HEK293 (cell line): ENCODE measurements at regions not wholly inside any gene's neighbourhood (a gene's known extent, or its start where the extent isn't known, plus 50 kb on each side); places are given as distances from the start of the nearest gene placed in this dataset.

ENCODE experiments used
- CTCF ChIA-PET: fragments of 350-600 bp; formaldehyde crosslinking; extraction: SDS; loops from one replicate; lab custom pipeline; 2021; ENCODE audit warnings: antibody characterized with exemption; lab: Yijun Ruan, JAX
- POLR2A ChIA-PET: fragments of 300-600 bp; formaldehyde crosslinking; extraction: SDS; loops from one replicate; lab custom pipeline; 2020; ENCODE audit warnings: antibody characterized with exemption, inconsistent platforms; lab: Yijun Ruan, JAX
- H3K27ac ChIP-seq: fragments of 200-500 bp; sonication (Bioruptor generic); 2 replicates; pipeline ENCODE4 v1.5.1; 2014; ENCODE audit warnings: low read depth, low read length, control low read depth, inconsistent platforms; ENCODE audit errors: extremely low read depth
- H3K36me3 ChIP-seq, 2 experiments: fragments of 200-500 bp in 1 of 2; sonication (Bioruptor generic) in 1 of 2; 1 replicate in 1 of 2; 2 replicates in 1 of 2; pipeline ENCODE4 v1.5.1; 2014 to 2017; ENCODE audit warnings: inconsistent platforms in 2 of 2, low read length in 2 of 2; ENCODE audit not compliant: control insufficient read depth in 2 of 2, insufficient read depth in 1 of 2
- H3K4me1 ChIP-seq: fragments of 200-500 bp; sonication (Bioruptor generic); 2 replicates; pipeline ENCODE4 v1.5.1; 2014; ENCODE audit warnings: mild to moderate bottlenecking, low read length, inconsistent platforms; ENCODE audit not compliant: control insufficient read depth, insufficient read depth
- H3K4me3 ChIP-seq: 2 replicates; pipeline ENCODE4 v1.5.1; 2011; ENCODE audit warnings: low read depth, mild to moderate bottlenecking, control low read depth, low read length, moderate library complexity
- H3K9me3 ChIP-seq: fragments of 200-500 bp; sonication (Bioruptor generic); 2 replicates; pipeline ENCODE4 v1.5.1; 2014; ENCODE audit warnings: low read depth, low read length, inconsistent platforms; ENCODE audit not compliant: control insufficient read depth, insufficient read depth
- FEZF1 ChIP-seq: fragments of 450-650 bp; formaldehyde crosslinking; IDR thresholded peaks from 2 replicates; pipeline ENCODE4 v1.5.1; 2016; ENCODE audit warnings: missing biosample characterization, missing genetic modification characterization
- KLF9 ChIP-seq: fragments of 450-650 bp; formaldehyde crosslinking; IDR thresholded peaks from 2 replicates; pipeline ENCODE4 v1.5.1; 2016; ENCODE audit warnings: missing biosample characterization, missing genetic modification characterization, low read depth
- ZFP3 ChIP-seq: fragments of 450-650 bp; formaldehyde crosslinking; IDR thresholded peaks from 2 replicates; pipeline ENCODE4 v1.5.1; 2016; ENCODE audit warnings: low read depth, missing biosample characterization, missing genetic modification characterization
- ZNF121 ChIP-seq: fragments of 450-650 bp; formaldehyde crosslinking; IDR thresholded peaks from 2 replicates; pipeline ENCODE4 v1.5.1; 2016; ENCODE audit warnings: missing biosample characterization, missing genetic modification characterization
- ZNF175 ChIP-seq: fragments of 450-650 bp; formaldehyde crosslinking; IDR thresholded peaks from 2 replicates; pipeline ENCODE4 v1.5.1; 2016; ENCODE audit warnings: missing biosample characterization, missing genetic modification characterization
- ZNF184 ChIP-seq: fragments of 450-650 bp; IDR thresholded peaks from 2 replicates; pipeline ENCODE4 v1.5.1; 2018; ENCODE audit warnings: missing biosample characterization, mild to moderate bottlenecking, missing genetic modification characterization
- ZNF202 ChIP-seq: fragments of 450-650 bp; formaldehyde crosslinking; IDR thresholded peaks from 2 replicates; pipeline ENCODE4 v1.5.1; 2016; ENCODE audit warnings: missing biosample characterization, missing genetic modification characterization, borderline replicate concordance
- ZNF211 ChIP-seq: fragments of 450-650 bp; formaldehyde crosslinking; IDR thresholded peaks from 2 replicates; pipeline ENCODE4 v1.5.1; 2016; ENCODE audit warnings: low read depth, missing biosample characterization, missing genetic modification characterization
- ZNF214 ChIP-seq: fragments of 450-650 bp; formaldehyde crosslinking; IDR thresholded peaks from 2 replicates; pipeline ENCODE4 v1.5.1; 2017; ENCODE audit warnings: missing biosample characterization, mild to moderate bottlenecking, missing genetic modification characterization, borderline replicate concordance
- ZNF23 ChIP-seq: fragments of 450-650 bp; formaldehyde crosslinking; IDR thresholded peaks from 2 replicates; pipeline ENCODE4 v1.5.1; 2016; ENCODE audit warnings: missing biosample characterization, missing genetic modification characterization, borderline replicate concordance
- ZNF24 ChIP-seq: fragments of 450-650 bp; formaldehyde crosslinking; IDR thresholded peaks from 2 replicates; pipeline ENCODE4 v1.5.1; 2016; ENCODE audit warnings: missing biosample characterization, missing genetic modification characterization
- ZNF26 ChIP-seq: fragments of 450-650 bp; formaldehyde crosslinking; IDR thresholded peaks from 2 replicates; pipeline ENCODE4 v1.5.1; 2016; ENCODE audit warnings: missing biosample characterization, missing genetic modification characterization
- ZNF280D ChIP-seq: fragments of 450-650 bp; formaldehyde crosslinking; IDR thresholded peaks from 2 replicates; pipeline ENCODE4 v1.5.1; 2016; ENCODE audit warnings: missing biosample characterization, missing genetic modification characterization
- ZNF391 ChIP-seq: fragments of 450-650 bp; formaldehyde crosslinking; IDR thresholded peaks from 2 replicates; pipeline ENCODE4 v1.5.1; 2016; ENCODE audit warnings: low read depth, missing biosample characterization, missing genetic modification characterization, borderline replicate concordance
- ZNF48 ChIP-seq: fragments of 450-650 bp; formaldehyde crosslinking; IDR thresholded peaks from 2 replicates; pipeline ENCODE4 v1.5.1; 2016; ENCODE audit warnings: missing biosample characterization, missing genetic modification characterization
- ZNF571 ChIP-seq: fragments of 450-650 bp; formaldehyde crosslinking; IDR thresholded peaks from 2 replicates; pipeline ENCODE4 v1.5.0; 2017; ENCODE audit warnings: missing biosample characterization, missing genetic modification characterization
- ZNF76 ChIP-seq: fragments of 450-650 bp; formaldehyde crosslinking; IDR thresholded peaks from 2 replicates; pipeline ENCODE4; 2016; ENCODE audit warnings: low read depth, missing biosample characterization, missing genetic modification characterization, borderline replicate concordance
- ZNF843 ChIP-seq: fragments of 450-650 bp; formaldehyde crosslinking; IDR thresholded peaks from 2 replicates; pipeline ENCODE4 v1.5.1; 2016; ENCODE audit warnings: missing biosample characterization, missing genetic modification characterization
- ZSCAN23 ChIP-seq: fragments of 450-650 bp; formaldehyde crosslinking; IDR thresholded peaks from 2 replicates; pipeline ENCODE4 v1.5.1; 2016; ENCODE audit warnings: missing biosample characterization, missing genetic modification characterization
- TF ChIP-seq, protein P1 (sequence below): fragments of 450-650 bp; formaldehyde crosslinking; IDR thresholded peaks from 2 replicates; pipeline ENCODE4 v1.5.1; 2016; ENCODE audit warnings: missing biosample characterization, missing genetic modification characterization
- TF ChIP-seq, protein P2 (sequence below): fragments of 450-650 bp; formaldehyde crosslinking; IDR thresholded peaks from 2 replicates; pipeline ENCODE4 v1.5.1; 2016; ENCODE audit warnings: missing biosample characterization, missing genetic modification characterization

- TF ChIP-seq ZNF26 (no peak), ZNF202 (tag by site-specific recombination) (no peak), FEZF1 (no peak)
Measured at GRCh38 chr4:65868096-65868824, 198.0 kb upstream of the EPHA5 start (continued).

GRCh38 chr4:65865489-65865888 lies 195.2 kb upstream of the EPHA5 start:
- ChIA-PET POLR2A (no interaction called here), CTCF (interaction anchor here (0.7 kb wide), 1 partner anchor 1276 kb away, joined by 3 read pairs; no protein-coding TSS in a partner anchor)
- no peaks in the 10 kb centered on the region for H3K36me3 ChIP-seq
- H3K27ac ChIP-seq: no peak overlapping the region
- TF ChIP-seq ZNF175 (tag by site-specific recombination) (no peak), ZNF121 (tag by site-specific recombination) (no peak), ZNF23 (tag by site-specific recombination) (no peak), ZFP3 (no peak), ZNF214 (tag by site-specific recombination) (no peak), ZNF24 (tag by site-specific recombination) (no peak), KLF9 (no peak), ZNF391 (tag by site-specific recombination) (no peak), ZNF184 (no peak)
- no peaks in the 10 kb centered on the region for H3K4me1 ChIP-seq
- H3K4me3 ChIP-seq: no peak overlapping the region
- H3K9me3 ChIP-seq: no peaks in the 10 kb centered on the region

GRCh38 chr4:65861993-65862392 lies 191.7 kb upstream of the EPHA5 start:
- Histone ChIP-seq H3K9me3 (no peaks in the 10 kb centered on the region), H3K27ac (no peak overlapping the region), H3K4me3 (no peak overlapping the region), H3K36me3 (no peaks in the 10 kb centered on the region), H3K4me1 (no peaks in the 10 kb centered on the region)
- ChIA-PET POLR2A (no interaction called here), CTCF (interaction anchor here (1.0 kb wide), 1 partner anchor 20 kb away, joined by 4 read pairs; no protein-coding TSS in a partner anchor)
- no peak for TF ChIP-seq ZSCAN23 (tag by site-specific recombination)
- no peak for TF ChIP-seq ZNF211
- TF ChIP-seq ZNF280D: no peak
- no peak for TF ChIP-seq ZNF76 (tag by site-specific recombination)
- TF ChIP-seq ZNF571 (tag by site-specific recombination): no peak
- no peak for TF ChIP-seq ZNF843 (tag by site-specific recombination)
- TF ChIP-seq, protein P1, sequence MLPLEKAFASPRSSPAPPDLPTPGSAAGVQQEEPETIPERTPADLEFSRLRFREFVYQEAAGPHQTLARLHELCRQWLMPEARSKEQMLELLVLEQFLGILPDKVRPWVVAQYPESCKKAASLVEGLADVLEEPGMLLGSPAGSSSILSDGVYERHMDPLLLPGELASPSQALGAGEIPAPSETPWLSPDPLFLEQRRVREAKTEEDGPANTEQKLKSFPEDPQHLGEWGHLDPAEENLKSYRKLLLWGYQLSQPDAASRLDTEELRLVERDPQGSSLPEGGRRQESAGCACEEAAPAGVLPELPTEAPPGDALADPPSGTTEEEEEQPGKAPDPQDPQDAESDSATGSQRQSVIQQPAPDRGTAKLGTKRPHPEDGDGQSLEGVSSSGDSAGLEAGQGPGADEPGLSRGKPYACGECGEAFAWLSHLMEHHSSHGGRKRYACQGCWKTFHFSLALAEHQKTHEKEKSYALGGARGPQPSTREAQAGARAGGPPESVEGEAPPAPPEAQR (tag by site-specific recombination): no peak
- TF ChIP-seq, protein P2, sequence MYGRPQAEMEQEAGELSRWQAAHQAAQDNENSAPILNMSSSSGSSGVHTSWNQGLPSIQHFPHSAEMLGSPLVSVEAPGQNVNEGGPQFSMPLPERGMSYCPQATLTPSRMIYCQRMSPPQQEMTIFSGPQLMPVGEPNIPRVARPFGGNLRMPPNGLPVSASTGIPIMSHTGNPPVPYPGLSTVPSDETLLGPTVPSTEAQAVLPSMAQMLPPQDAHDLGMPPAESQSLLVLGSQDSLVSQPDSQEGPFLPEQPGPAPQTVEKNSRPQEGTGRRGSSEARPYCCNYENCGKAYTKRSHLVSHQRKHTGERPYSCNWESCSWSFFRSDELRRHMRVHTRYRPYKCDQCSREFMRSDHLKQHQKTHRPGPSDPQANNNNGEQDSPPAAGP (tag by site-specific recombination): no peak
- no peak for TF ChIP-seq ZNF48 (tag by site-specific recombination)
